GM19240 (cell line): ENCODE measurements at regions not wholly inside any gene's neighbourhood (a gene's known extent, or its start where the extent isn't known, plus 50 kb on each side); places are given as distances from the start of the nearest gene placed in this dataset.
"Not testable (repeated sequence)": the region's sequence is repeated elsewhere in the genome, so short reads cannot be mapped to it uniquely, and the experiment has no call there.

ENCODE experiments used
- DNase-seq: peaks from one replicate; pipeline ENCODE4 v3.0.0; 2011; ENCODE audit warnings: low spot score; ENCODE audit not compliant: insufficient read length

GRCh38 chr5:63217422-63217821 lies 638.8 kb downstream of the LRRC70 start:
- no peak for DNase-seq

GRCh38 chr5:63213256-63213655 lies 634.6 kb downstream of the LRRC70 start:
- DNase-seq = no peak

GRCh38 chr5:63211448-63212132 lies 633.0 kb downstream of the LRRC70 start:
- DNase-seq = no peak

GRCh38 chr5:63205976-63206375 lies 627.4 kb downstream of the LRRC70 start:
- DNase-seq = no peak

- DNase-seq = no peak
Measured at GRCh38 chr5:63201738-63202137, 623.1 kb downstream of the LRRC70 start.

- DNase-seq = no peak
Measured at GRCh38 chr5:63194126-63194525, 615.5 kb downstream of the LRRC70 start.

GRCh38 chr5:63180190-63180589 lies 601.6 kb downstream of the LRRC70 start:
- not testable (repeated sequence) for DNase-seq

- DNase-seq = no peak
Measured at GRCh38 chr5:63175850-63176249, 597.2 kb downstream of the LRRC70 start.

- DNase-seq = no peak
Measured at GRCh38 chr5:63170486-63170885, 591.9 kb downstream of the LRRC70 start.

- no peak for DNase-seq
Measured at GRCh38 chr5:63164838-63165535, 586.4 kb downstream of the LRRC70 start.

GRCh38 chr5:63164339-63164738 lies 585.7 kb downstream of the LRRC70 start:
- DNase-seq = no peak

GRCh38 chr5:63155310-63155631 lies 576.7 kb downstream of the LRRC70 start:
- no peak for DNase-seq

- no peak for DNase-seq
Measured at GRCh38 chr5:63154476-63155309, 576.1 kb downstream of the LRRC70 start.

- DNase-seq = no peak
Measured at GRCh38 chr5:63152871-63153270, 574.3 kb downstream of the LRRC70 start.

- no peak for DNase-seq
Measured at GRCh38 chr5:63145167-63145566, 566.5 kb downstream of the LRRC70 start.

GRCh38 chr5:63141591-63141990 lies 563.0 kb downstream of the LRRC70 start:
- DNase-seq = no peak

GRCh38 chr5:63135291-63135690 lies 556.7 kb downstream of the LRRC70 start:
- DNase-seq = no peak

GRCh38 chr5:63131626-63132285 lies 553.1 kb downstream of the LRRC70 start:
- no peak for DNase-seq

GRCh38 chr5:63128761-63129160 lies 550.1 kb downstream of the LRRC70 start:
- DNase-seq = no peak

GRCh38 chr5:63128018-63128417 lies 549.4 kb downstream of the LRRC70 start:
- no peak for DNase-seq

- no peak for DNase-seq
Measured at GRCh38 chr5:63127054-63127453, 548.4 kb downstream of the LRRC70 start.

- DNase-seq = peak; percentile 2
Measured at GRCh38 chr5:63125862-63126261, 547.2 kb downstream of the LRRC70 start.
